ENCODE measurements at regions not wholly inside any gene's neighbourhood (a gene's known extent, or its start where the extent isn't known, plus 50 kb on each side); places are given as distances from the start of the nearest gene placed in this dataset.

- no peak for TF ChIP-seq CTCF (IDR thresholded peaks at IDR 0.05)
- TF ChIP-seq POLR2AphosphoS5 (IDR thresholded peaks at IDR 0.05), result no peak
Measured at GRCh38 chr13:83592095-83592494, 290.2 kb downstream of the SLITRK1 start.

Measured in upper lobe of left lung (tissue), 4 donors.